ENCODE measurements at regions not wholly inside any gene's neighbourhood (a gene's known extent, or its start where the extent isn't known, plus 50 kb on each side); places are given as distances from the start of the nearest gene placed in this dataset.
"Not testable (repeated sequence)": the region's sequence is repeated elsewhere in the genome, so short reads cannot be mapped to it uniquely, and the experiment has no call there.

DNA sequence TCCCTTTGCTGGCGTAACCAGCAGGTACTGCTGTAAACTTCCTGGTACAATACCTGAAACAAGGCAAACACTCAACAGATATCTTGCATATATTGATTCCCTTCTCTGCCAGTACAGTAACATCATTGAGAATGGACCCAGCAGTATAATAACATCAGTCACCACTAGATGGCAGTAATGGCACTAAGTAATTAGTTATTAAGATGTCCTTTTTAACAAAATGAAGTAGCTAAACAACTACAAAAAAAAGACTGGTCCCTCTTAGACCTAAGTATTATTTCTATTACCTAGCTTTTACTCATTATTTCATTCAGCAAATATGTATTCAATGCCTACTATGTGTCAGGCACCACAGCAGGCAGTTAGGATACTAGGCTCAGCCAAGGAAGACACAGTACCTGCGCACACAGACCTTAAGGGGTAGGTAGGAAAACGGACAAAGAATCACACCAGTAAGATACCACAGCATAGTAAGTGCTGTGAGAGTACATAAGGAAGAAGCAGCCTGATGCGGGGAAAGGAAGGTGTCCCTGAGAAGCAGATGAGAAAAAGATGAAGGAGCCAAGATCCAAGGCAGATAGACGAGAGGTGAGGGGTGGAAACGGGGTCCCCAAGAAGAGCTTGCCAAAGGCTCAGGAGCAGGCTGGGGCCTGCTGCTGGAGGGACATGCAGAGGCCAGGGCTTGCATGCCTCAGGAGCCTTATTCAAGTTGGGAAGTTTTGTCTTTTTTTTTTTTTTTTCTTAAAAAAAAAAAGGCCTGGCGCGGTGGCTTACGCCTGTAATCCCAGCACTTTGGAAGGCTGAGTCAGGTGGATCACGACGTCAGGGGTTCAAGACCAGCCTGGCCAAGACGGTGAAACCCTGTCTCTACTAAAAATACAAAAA, 102.7 kb upstream of the CHD2 start:
- ATAC-seq (ENCODE audit: poor library complexity), result peak; percentile 95
- Histone ChIP-seq H3K4me3 (ENCODE audit: low read length) (no peak overlapping the region), H3K9me3 (ENCODE audit: control insufficient read depth in 1 of 2, insufficient read depth in 1 of 2, low read length in 2 of 2) (no peaks in the 10 kb centered on the region), H3K4me1 (ENCODE audit: insufficient read depth, low read length) (peaks cover 10% of the 10 kb centered on the region), H3K27ac (ENCODE audit: low read depth in 1 of 2, low read length in 2 of 2) (no peak overlapping the region), H3K27me3 (ENCODE audit: control insufficient read depth in 1 of 2, insufficient read depth in 2 of 2, low read length in 2 of 2) (no peaks in the 10 kb centered on the region), H3K36me3 (ENCODE audit: insufficient read depth, low read length) (no peaks in the 10 kb centered on the region)
- CTCF ChIA-PET, result interaction anchor here (0.6 to 3.3 kb wide), 33 partner anchors 8 to 1322 kb away, joined by 3 to 27 read pairs (median 4); no protein-coding TSS in a partner anchor
- Mint-ChIP-seq H3K27me3 (no peaks in the 10 kb centered on the region), H3K4me3 (no peak overlapping the region), H3K36me3 (ENCODE audit: low read depth) (no peaks in the 10 kb centered on the region), H3K4me1 (ENCODE audit: low read depth) (peaks cover 10% of the 10 kb centered on the region), H3K9me3 (no peaks in the 10 kb centered on the region), H3K27ac (peak overlapping the region; percentile 31)
- POLR2A ChIA-PET, result interaction anchor here (0.6 to 2.6 kb wide), 16 partner anchors 12 to 169 kb away, joined by 3 to 36 read pairs (median 6); partner anchors contain the start of gene CHD2
- TF ChIP-seq, protein P1, sequence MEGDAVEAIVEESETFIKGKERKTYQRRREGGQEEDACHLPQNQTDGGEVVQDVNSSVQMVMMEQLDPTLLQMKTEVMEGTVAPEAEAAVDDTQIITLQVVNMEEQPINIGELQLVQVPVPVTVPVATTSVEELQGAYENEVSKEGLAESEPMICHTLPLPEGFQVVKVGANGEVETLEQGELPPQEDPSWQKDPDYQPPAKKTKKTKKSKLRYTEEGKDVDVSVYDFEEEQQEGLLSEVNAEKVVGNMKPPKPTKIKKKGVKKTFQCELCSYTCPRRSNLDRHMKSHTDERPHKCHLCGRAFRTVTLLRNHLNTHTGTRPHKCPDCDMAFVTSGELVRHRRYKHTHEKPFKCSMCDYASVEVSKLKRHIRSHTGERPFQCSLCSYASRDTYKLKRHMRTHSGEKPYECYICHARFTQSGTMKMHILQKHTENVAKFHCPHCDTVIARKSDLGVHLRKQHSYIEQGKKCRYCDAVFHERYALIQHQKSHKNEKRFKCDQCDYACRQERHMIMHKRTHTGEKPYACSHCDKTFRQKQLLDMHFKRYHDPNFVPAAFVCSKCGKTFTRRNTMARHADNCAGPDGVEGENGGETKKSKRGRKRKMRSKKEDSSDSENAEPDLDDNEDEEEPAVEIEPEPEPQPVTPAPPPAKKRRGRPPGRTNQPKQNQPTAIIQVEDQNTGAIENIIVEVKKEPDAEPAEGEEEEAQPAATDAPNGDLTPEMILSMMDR (IDR thresholded peaks at IDR 0.05), result peak; percentile 73
- intact Hi-C loops (cut with DNase I, micrococcal nuclease), result loop anchor here (1.0 to 10.0 kb wide), 3 partner anchors 12 to 197 kb away; no protein-coding TSS in a partner anchor
- DNase-seq, result peak in 5 of 14 experiments; percentile 26 to 89 (median 83)

DNA sequence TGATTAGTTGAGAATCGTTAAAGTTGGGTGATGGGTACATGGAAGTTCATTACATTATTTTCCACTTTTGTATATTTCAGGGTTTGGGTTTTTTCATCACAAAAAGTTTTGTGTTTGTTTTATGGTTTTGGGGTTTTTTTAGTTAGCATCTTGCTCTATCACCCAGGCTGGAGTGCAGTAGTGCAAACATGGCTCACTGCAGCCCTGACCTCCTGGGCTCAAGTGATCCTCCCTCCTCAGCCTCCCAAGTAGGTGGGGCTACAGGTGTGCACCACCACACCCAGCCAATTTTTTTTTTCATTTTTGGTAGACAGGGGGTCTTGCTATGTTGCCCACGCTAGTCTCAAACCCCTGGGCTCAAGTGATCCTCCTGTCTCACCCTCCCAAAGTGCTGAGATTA, 100.1 kb upstream of the CHD2 start:
- no peaks in the 10 kb centered on the region for H3K36me3 Mint-ChIP-seq (ENCODE audit: low read depth)
- Histone ChIP-seq H3K27ac (ENCODE audit: low read depth in 1 of 2, low read length in 2 of 2) (no peak overlapping the region), H3K4me3 (ENCODE audit: low read length) (no peak overlapping the region), H3K36me3 (ENCODE audit: insufficient read depth, low read length) (no peaks in the 10 kb centered on the region), H3K27me3 (ENCODE audit: control insufficient read depth in 1 of 2, insufficient read depth in 2 of 2, low read length in 2 of 2) (no peaks in the 10 kb centered on the region), H3K4me1 (ENCODE audit: insufficient read depth, low read length) (peaks cover 20% of the 10 kb centered on the region), H3K9me3 (ENCODE audit: control insufficient read depth in 1 of 2, insufficient read depth in 1 of 2, low read length in 2 of 2) (no peaks in the 10 kb centered on the region)
- H3K4me1 Mint-ChIP-seq (ENCODE audit: low read depth), result peaks cover 18% of the 10 kb centered on the region
- TF ChIP-seq, protein P1 (IDR thresholded peaks at IDR 0.05), result no peak
- ATAC-seq (ENCODE audit: poor library complexity), result no peak
- H3K4me3 Mint-ChIP-seq, result no peak overlapping the region
- no peak for DNase-seq
- H3K27ac Mint-ChIP-seq, result no peak overlapping the region
- no peaks in the 10 kb centered on the region for H3K9me3 Mint-ChIP-seq
- POLR2A ChIA-PET, result interaction anchor here (0.8 to 1.3 kb wide), 2 partner anchors 9 to 114 kb away, joined by 3 to 4 read pairs; no protein-coding TSS in a partner anchor
- no peaks in the 10 kb centered on the region for H3K27me3 Mint-ChIP-seq
- intact Hi-C loops (cut with DNase I, micrococcal nuclease), result no loop called here
- CTCF ChIA-PET, result interaction anchor here (0.9 kb wide), 1 partner anchor 9 kb away, joined by 3 read pairs; no protein-coding TSS in a partner anchor

- H3K36me3 ChIP-seq (ENCODE audit: insufficient read depth, low read length); H3K9me3 Mint-ChIP-seq; H3K4me3 ChIP-seq (ENCODE audit: low read length); H3K27me3 Mint-ChIP-seq; H3K9me3 ChIP-seq (ENCODE audit: control insufficient read depth in 1 of 2, insufficient read depth in 1 of 2, low read length in 2 of 2); H3K27ac ChIP-seq (ENCODE audit: low read depth in 1 of 2, low read length in 2 of 2); H3K27ac Mint-ChIP-seq; ATAC-seq (ENCODE audit: poor library complexity); H3K4me3 Mint-ChIP-seq; H3K36me3 Mint-ChIP-seq (ENCODE audit: low read depth); DNase-seq; intact Hi-C loops (cut with DNase I, micrococcal nuclease); H3K27me3 ChIP-seq (ENCODE audit: control insufficient read depth in 1 of 2, insufficient read depth in 2 of 2, low read length in 2 of 2): not testable (repeated sequence)
- H3K4me1 Mint-ChIP-seq (ENCODE audit: low read depth), result peaks cover 18% of the 10 kb centered on the region
- ChIA-PET POLR2A (interaction anchor here (0.8 to 1.3 kb wide), 2 partner anchors 9 to 114 kb away, joined by 3 to 4 read pairs; no protein-coding TSS in a partner anchor), CTCF (interaction anchor here (0.9 kb wide), 1 partner anchor 8 kb away, joined by 3 read pairs; no protein-coding TSS in a partner anchor)
- H3K4me1 ChIP-seq (ENCODE audit: insufficient read depth, low read length), result peaks cover 20% of the 10 kb centered on the region
These were observed 99.6 kb upstream of the CHD2 start for GRCh38 chr15:92800416-92801055.

- H3K4me1 ChIP-seq (ENCODE audit: insufficient read depth, low read length), result peaks cover 20% of the 10 kb centered on the region
- H3K4me3 Mint-ChIP-seq; DNase-seq; intact Hi-C loops (cut with DNase I, micrococcal nuclease); H3K27me3 Mint-ChIP-seq; ATAC-seq (ENCODE audit: poor library complexity); H3K9me3 Mint-ChIP-seq; H3K36me3 ChIP-seq (ENCODE audit: insufficient read depth, low read length); H3K36me3 Mint-ChIP-seq (ENCODE audit: low read depth); H3K27ac ChIP-seq (ENCODE audit: low read depth in 1 of 2, low read length in 2 of 2); H3K27me3 ChIP-seq (ENCODE audit: control insufficient read depth in 1 of 2, insufficient read depth in 2 of 2, low read length in 2 of 2); H3K4me3 ChIP-seq (ENCODE audit: low read length); H3K9me3 ChIP-seq (ENCODE audit: control insufficient read depth in 1 of 2, insufficient read depth in 1 of 2, low read length in 2 of 2): not testable (repeated sequence)
- POLR2A ChIA-PET, result interaction anchor here (0.8 to 1.3 kb wide), 4 partner anchors 8 to 113 kb away, joined by 3 to 4 read pairs (median 3); partner anchors contain the start of gene CHD2
- Mint-ChIP-seq H3K27ac (peak overlapping the region; percentile 15), H3K4me1 (ENCODE audit: low read depth) (peaks cover 19% of the 10 kb centered on the region)
- CTCF ChIA-PET, result interaction anchor here (0.6 to 1.2 kb wide), 3 partner anchors 8 to 120 kb away, joined by 3 to 4 read pairs (median 3); no protein-coding TSS in a partner anchor
These were observed 98.9 kb upstream of the CHD2 start for GRCh38 chr15:92801056-92801773.
